T-helper 1 cell treated with Interleukin-12 subunit alpha and Interleukin-12 subunit beta and Interleukin-4 antibody, amounts not matched to agents 30 μg/mL and 1 μg/mL, for 36 hours (primary cell): ENCODE measurements at regions not wholly inside any gene's neighbourhood (a gene's known extent, or its start where the extent isn't known, plus 50 kb on each side); places are given as distances from the start of the nearest gene placed in this dataset.

Experiments
- H3K27ac Mint-ChIP-seq: one replicate; pipeline ENCODE4 v1.8.0; 2021; ENCODE audit warnings: mild to moderate bottlenecking, mixed read lengths
- H3K27me3 Mint-ChIP-seq: one replicate; pipeline ENCODE4 v1.8.0; 2021; ENCODE audit warnings: low read depth, mixed read lengths
- H3K36me3 Mint-ChIP-seq: one replicate; pipeline ENCODE4 v1.8.0; 2021; ENCODE audit warnings: low read depth, mixed read lengths
- H3K4me1 Mint-ChIP-seq: one replicate; pipeline ENCODE4 v1.8.0; 2021; ENCODE audit warnings: low read depth, mixed read lengths
- H3K4me3 Mint-ChIP-seq: one replicate; pipeline ENCODE4 v1.8.0; 2021; ENCODE audit warnings: mild to moderate bottlenecking, moderate library complexity, mixed read lengths
- H3K9me3 Mint-ChIP-seq: one replicate; pipeline ENCODE4 v1.8.0; 2021; ENCODE audit warnings: mixed read lengths

DNA sequence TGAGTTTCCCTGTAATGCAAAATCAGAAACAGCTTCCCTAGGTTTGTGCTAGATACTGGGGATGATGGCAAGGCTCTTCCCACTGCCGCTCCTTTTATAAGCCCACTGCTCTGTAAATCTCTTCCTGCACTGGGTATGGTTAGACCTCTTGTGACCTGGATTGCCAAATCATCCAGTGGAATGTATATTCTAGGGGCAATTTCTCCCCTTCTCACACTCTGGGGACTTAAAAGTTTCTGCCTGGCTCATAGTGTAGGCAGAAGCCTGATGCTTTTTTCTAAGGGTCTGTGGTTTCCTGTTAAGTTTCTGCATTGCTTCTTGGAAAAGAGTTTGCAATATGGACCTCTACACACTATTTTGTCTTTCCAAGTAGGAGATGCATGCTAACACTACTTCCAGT is 1582.0 kb upstream of the PCDH20 start:
- Mint-ChIP-seq H3K27ac (no peak overlapping the region), H3K9me3 (peaks cover 21% of the 10 kb centered on the region), H3K36me3 (no peaks in the 10 kb centered on the region), H3K4me3 (no peak overlapping the region), H3K27me3 (no peaks in the 10 kb centered on the region), H3K4me1 (no peaks in the 10 kb centered on the region)

DNA sequence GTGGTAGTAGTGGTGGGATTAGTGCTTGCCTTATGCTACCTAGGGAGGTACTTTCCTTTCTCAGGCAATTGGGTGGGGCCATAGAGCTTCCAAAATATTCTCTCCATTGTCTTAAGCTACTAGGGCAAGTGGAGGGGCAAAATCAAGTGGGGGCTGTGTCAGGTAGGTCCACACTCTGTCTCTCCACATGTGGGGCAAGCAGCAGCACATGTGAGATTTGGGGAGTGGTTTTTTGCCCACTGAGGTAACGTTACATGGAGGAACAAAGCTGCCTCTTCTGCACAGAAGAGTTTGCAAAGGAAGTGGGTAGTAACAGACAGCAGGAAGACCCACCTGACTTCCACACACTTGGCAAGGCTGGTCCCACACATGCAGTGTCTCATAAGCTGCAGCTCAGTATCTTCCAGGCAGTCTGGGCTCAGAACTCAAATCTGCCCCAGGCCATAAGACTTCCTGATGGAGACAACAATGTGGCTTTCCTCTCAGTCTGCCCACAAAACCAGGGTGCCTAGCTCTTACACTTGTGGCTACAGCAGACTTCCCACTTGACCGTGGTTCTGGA is 1581.5 kb upstream of the PCDH20 start:
- Mint-ChIP-seq H3K4me3 (no peak overlapping the region), H3K27ac (no peak overlapping the region)

DNA sequence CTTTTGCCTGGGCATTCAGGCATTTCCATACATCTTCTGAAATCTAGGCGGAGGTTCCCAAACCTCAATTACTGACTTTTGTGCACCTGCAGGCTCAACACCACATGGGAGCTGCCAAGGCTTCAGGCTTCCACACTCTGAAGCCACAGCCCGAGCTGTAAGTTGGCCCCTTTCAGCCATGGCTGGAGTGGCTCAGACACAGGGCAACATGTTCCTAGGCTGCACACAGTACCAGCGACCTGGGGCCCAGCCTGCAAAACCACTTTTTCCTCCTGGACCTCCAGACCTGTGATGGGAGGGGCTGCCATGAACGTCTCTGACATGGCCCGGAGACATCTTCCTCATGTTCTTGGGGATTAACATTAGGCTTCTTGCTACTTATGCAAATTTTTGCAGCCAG is 1558.2 kb upstream of the PCDH20 start:
- H3K36me3 Mint-ChIP-seq, result no peaks in the 10 kb centered on the region
- no peak overlapping the region for H3K4me3 Mint-ChIP-seq
- H3K27me3 Mint-ChIP-seq, result no peaks in the 10 kb centered on the region
- H3K9me3 Mint-ChIP-seq, result peaks cover 4% of the 10 kb centered on the region
- H3K27ac Mint-ChIP-seq, result no peak overlapping the region
- no peaks in the 10 kb centered on the region for H3K4me1 Mint-ChIP-seq

More for the DNA sequence above, 1581.5 kb upstream of the PCDH20 start:
- Mint-ChIP-seq H3K27me3 (no peaks in the 10 kb centered on the region), H3K4me1 (no peaks in the 10 kb centered on the region), H3K36me3 (no peaks in the 10 kb centered on the region), H3K9me3 (peaks cover 15% of the 10 kb centered on the region)

DNA sequence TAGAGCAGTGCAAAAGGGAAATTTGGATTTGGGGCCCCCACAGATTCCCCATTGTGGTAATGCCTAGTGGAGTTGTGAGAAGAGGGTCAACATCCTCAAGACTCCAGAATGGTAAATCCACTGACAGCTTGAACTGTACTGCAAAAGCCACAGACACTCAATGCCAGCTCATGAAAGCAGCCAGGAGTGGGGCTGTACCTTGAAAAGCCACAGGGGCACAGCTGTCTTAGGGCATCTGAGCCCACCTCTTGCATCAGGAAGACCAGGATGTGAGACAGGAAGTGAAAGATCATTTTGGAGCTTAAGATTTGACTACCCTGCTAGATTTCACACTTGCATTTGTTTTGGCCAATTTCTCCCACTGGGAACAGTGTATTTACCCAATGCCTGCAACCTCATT is 1548.9 kb upstream of the PCDH20 start:
- no peak overlapping the region for H3K27ac Mint-ChIP-seq
- no peaks in the 10 kb centered on the region for H3K4me1 Mint-ChIP-seq
- peaks cover 19% of the 10 kb centered on the region for H3K9me3 Mint-ChIP-seq
- H3K4me3 Mint-ChIP-seq, result no peak overlapping the region
- H3K36me3 Mint-ChIP-seq, result no peaks in the 10 kb centered on the region
- no peaks in the 10 kb centered on the region for H3K27me3 Mint-ChIP-seq

DNA sequence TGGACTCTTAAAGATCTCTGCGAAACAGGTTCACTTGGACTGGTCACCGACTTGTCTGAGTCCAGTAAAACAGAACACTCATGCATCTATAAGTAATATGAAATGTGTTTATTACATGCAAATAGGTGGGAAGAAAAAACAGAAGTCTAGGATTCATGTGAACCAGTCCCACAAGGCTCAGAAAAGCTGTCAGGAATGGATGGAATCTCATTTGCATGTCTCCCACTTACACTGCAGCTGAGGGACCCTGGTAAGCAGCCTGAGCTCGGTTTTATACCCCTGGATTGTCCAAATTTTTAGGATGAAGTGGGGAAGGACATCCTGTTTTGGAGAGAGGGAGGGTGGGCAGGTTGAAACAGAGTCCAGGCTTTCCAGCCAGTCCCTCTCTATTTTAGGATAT is 1545.1 kb upstream of the PCDH20 start:
- Mint-ChIP-seq H3K36me3 (no peaks in the 10 kb centered on the region), H3K27ac (no peak overlapping the region), H3K27me3 (no peaks in the 10 kb centered on the region), H3K4me3 (no peak overlapping the region), H3K9me3 (peaks cover 19% of the 10 kb centered on the region), H3K4me1 (no peaks in the 10 kb centered on the region)

DNA sequence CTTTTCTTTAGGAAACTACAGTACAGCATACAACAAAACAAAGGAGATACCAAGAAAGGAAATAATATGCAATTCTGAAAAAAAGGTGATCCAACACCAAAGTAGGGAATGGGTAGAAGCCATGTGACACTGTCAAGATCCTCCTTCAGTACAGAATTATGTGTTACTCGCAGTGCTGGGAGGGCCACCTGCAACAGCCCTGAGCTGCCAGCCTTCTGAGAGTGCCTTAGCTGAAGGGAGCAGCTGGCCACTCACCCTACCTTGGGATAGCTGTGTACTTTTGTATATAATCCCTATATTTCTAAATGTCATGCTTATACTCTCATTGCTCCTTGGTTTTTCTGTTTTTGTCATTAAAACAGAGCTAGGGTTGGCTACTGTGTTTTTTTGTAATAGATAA is 1518.2 kb upstream of the PCDH20 start:
- Mint-ChIP-seq H3K4me1 (no peaks in the 10 kb centered on the region), H3K27me3 (no peaks in the 10 kb centered on the region), H3K9me3 (no peaks in the 10 kb centered on the region), H3K27ac (no peak overlapping the region), H3K36me3 (no peaks in the 10 kb centered on the region), H3K4me3 (no peak overlapping the region)

DNA sequence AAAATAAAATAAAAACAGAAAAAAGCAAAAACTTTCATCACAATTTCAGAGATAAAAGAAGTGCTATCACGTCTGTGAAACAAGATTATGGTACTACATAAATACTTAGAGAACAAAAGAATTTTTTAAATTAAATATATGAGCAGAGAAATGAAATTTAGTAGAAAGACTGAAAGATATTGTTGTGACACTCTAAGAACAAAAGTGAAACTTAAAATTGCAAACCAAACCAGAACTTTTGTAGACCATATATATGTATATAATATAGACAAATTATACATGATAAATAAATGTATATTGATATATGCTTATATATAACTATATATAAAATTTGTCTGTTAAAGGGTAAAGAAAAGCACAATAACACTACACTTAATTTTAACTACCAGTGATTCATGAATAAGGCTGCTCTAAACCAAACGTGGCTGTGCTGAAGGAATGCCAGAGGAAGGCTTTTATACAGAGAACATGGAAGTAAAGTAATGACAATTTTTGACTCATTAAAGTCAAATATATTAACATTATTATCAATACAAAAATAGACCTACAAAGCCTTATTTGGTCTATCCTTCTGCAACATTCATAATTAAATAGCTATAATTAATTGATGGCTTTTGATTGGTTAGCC is 1516.7 kb upstream of the PCDH20 start:
- Mint-ChIP-seq H3K27me3 (no peaks in the 10 kb centered on the region), H3K4me1 (no peaks in the 10 kb centered on the region), H3K4me3 (no peak overlapping the region), H3K27ac (no peak overlapping the region), H3K9me3 (no peaks in the 10 kb centered on the region), H3K36me3 (no peaks in the 10 kb centered on the region)

DNA sequence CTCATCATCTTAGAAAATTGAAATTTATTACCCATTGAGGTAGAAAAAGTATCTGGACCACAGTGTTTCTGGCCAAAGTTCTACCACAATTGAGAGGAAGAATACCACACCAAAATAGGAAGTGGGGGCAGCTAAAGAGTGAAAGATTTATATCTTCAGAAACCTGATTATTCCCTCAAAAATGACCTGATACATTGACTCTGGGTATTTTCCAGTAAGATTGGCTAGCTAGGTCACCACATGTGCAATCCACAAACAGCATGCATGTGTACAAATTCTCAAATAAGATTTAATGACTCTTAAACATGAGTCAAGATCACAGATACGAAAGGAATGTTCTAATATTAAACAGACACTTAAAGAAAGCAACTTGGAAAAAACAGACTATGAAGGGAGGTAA is 1516.2 kb upstream of the PCDH20 start:
- H3K4me3 Mint-ChIP-seq, result no peak overlapping the region
- H3K9me3 Mint-ChIP-seq, result no peaks in the 10 kb centered on the region
- H3K27ac Mint-ChIP-seq, result no peak overlapping the region
- no peaks in the 10 kb centered on the region for H3K4me1 Mint-ChIP-seq
- H3K36me3 Mint-ChIP-seq, result no peaks in the 10 kb centered on the region
- H3K27me3 Mint-ChIP-seq, result no peaks in the 10 kb centered on the region

DNA sequence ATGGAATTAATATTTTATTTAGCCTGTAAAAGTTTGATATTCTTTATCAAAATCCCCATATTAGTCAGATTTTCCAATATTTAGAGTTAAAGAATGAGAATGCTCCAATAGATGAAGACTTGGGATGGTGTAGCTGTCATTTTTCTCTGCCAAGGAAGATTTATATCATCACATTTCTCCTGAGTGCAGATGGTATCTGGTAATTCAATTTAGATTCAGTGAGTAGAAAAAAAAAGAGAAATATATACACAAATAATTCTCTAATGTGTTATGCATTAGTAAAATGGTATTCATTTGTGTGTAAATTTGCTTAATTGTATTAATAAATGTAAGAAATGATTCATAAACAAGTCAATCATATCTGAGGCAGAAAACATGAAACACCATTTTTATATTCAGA is 1508.7 kb upstream of the PCDH20 start:
- Mint-ChIP-seq H3K27me3 (no peaks in the 10 kb centered on the region), H3K36me3 (no peaks in the 10 kb centered on the region), H3K9me3 (peaks cover 3% of the 10 kb centered on the region), H3K4me1 (no peaks in the 10 kb centered on the region), H3K4me3 (no peak overlapping the region), H3K27ac (no peak overlapping the region)

DNA sequence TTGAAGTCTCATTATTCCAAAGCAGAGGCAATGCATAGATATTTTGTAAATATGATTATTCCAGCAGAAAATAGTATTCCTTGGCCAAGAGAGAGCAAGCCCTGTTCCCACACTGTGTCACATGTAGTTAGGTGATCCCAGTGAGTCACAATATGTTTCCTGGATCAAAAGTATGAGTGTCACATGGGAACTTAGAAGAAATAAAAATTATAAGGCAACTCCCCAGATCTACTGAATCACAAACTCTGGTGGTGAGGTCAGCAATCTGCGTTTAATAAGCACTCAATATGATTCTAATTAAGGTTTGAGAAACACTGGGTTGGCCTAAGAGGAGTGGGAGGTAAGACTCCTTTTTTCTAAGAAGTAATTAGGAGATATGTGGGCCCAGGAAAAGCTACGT is 1504.5 kb upstream of the PCDH20 start:
- no peak overlapping the region for H3K4me3 Mint-ChIP-seq
- H3K27ac Mint-ChIP-seq, result no peak overlapping the region
- no peaks in the 10 kb centered on the region for H3K4me1 Mint-ChIP-seq
- H3K27me3 Mint-ChIP-seq, result no peaks in the 10 kb centered on the region
- H3K9me3 Mint-ChIP-seq, result no peaks in the 10 kb centered on the region
- no peaks in the 10 kb centered on the region for H3K36me3 Mint-ChIP-seq

DNA sequence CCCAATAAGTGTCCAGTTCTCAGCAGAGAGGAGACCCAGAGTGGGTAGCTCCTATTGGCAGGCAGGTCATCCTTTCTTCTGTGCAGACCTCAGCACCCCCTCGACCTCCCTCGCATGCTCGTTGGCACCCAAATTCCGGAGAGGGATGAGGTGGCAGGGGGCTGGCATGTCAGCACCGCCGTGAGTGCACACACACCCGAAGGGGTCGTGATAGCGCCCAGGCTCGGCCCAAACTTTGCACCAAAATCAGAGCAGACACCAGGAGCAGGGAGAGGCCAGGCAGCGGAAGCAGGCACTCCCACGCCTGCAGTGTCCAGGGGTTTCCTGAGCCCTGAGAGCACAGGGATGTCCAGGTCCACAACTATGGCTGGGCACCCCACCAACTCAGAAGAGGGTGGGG is 1503.8 kb upstream of the PCDH20 start:
- H3K27me3 Mint-ChIP-seq, result no peaks in the 10 kb centered on the region
- H3K4me3 Mint-ChIP-seq, result no peak overlapping the region
- H3K27ac Mint-ChIP-seq, result no peak overlapping the region
- H3K9me3 Mint-ChIP-seq, result no peaks in the 10 kb centered on the region
- no peaks in the 10 kb centered on the region for H3K4me1 Mint-ChIP-seq
- no peaks in the 10 kb centered on the region for H3K36me3 Mint-ChIP-seq

DNA sequence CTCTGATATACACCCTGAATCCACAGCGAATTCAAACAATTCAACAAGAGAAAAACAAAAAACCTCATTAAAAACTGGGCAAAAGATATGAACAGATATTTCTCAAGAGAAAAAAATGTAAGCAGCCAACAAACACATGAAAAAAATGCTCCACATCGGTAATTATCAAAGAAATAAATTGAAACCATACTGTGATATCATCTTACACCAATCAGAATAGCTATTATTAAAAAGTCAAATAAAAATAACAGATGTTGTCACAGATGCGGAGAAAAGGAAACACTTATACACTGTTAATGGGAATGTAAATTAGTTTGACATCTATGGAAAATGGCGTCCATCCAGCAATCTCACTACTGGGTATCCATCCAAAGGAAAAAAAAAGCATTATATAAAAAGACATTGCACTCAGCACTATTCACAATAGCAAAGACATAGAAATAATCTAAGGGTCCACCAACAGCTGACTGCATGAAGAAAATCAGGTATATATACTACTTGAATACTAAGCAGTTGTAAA is 1495.0 kb upstream of the PCDH20 start:
- Mint-ChIP-seq H3K9me3 (no peaks in the 10 kb centered on the region), H3K4me1 (no peaks in the 10 kb centered on the region), H3K36me3 (no peaks in the 10 kb centered on the region), H3K27me3 (no peaks in the 10 kb centered on the region), H3K4me3 (no peak overlapping the region), H3K27ac (no peak overlapping the region)

DNA sequence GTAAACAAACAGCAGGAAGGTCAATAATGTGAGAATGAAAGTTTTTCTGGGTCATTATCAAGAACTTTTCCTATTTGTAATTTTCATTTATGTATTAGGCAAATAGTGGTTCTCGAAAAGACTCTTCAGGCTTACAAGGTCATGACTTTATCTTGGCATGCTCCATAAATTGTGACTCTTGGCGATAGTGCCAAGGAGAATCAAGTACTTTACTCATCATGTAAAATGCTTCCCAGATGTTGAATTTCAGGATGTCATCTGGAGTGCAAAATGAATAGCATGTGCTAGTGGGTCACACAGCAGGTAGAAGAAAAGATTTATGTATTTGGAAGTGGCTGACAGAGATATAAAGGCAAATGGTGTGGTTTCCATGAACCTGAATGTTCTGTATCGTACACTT is 1492.7 kb upstream of the PCDH20 start:
- Mint-ChIP-seq H3K27me3 (no peaks in the 10 kb centered on the region), H3K9me3 (no peaks in the 10 kb centered on the region), H3K36me3 (no peaks in the 10 kb centered on the region), H3K27ac (no peak overlapping the region), H3K4me1 (no peaks in the 10 kb centered on the region), H3K4me3 (no peak overlapping the region)

DNA sequence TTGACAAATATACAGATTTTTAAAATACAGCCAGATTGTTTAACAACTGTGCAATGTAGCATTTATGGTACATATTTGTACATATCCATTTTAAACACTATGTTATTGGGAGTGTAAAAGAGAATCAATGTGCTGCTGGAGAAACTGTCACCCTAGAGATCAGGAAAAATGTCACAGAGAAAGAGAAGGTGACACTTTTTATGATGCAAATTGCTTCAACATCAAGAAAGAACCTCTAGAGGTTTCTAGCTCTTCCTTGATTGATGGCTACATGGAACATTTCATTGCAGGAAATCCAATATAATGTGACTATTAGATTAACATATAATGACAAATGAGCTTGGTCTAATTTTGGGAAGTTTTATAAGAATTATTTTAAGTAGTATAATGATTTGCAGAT is 1491.2 kb upstream of the PCDH20 start:
- Mint-ChIP-seq H3K27me3 (no peaks in the 10 kb centered on the region), H3K27ac (no peak overlapping the region), H3K4me1 (no peaks in the 10 kb centered on the region), H3K36me3 (no peaks in the 10 kb centered on the region), H3K9me3 (no peaks in the 10 kb centered on the region), H3K4me3 (no peak overlapping the region)

DNA sequence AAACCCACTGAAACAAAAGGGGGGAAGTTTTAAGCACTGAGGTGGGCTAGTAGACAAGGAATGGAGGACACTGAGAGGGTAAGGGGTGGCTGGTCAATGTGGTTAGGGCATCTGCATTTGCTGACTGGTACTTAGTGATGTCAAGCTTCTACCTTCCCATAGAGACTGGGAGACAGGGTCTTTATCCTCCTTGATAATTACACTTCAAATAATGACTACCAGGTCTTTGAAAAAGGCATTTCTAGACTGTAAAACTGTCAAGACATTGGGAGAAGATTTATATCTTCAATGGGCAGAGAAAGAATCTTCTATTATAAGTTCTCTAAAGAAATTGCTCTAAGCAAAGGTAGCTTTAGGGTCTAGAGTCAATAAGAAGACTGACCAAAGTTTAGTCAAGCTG is 1490.8 kb upstream of the PCDH20 start:
- no peaks in the 10 kb centered on the region for H3K4me1 Mint-ChIP-seq
- H3K27ac Mint-ChIP-seq, result no peak overlapping the region
- peaks cover under 1% of the 10 kb centered on the region for H3K9me3 Mint-ChIP-seq
- H3K36me3 Mint-ChIP-seq, result no peaks in the 10 kb centered on the region
- H3K27me3 Mint-ChIP-seq, result no peaks in the 10 kb centered on the region
- no peak overlapping the region for H3K4me3 Mint-ChIP-seq

DNA sequence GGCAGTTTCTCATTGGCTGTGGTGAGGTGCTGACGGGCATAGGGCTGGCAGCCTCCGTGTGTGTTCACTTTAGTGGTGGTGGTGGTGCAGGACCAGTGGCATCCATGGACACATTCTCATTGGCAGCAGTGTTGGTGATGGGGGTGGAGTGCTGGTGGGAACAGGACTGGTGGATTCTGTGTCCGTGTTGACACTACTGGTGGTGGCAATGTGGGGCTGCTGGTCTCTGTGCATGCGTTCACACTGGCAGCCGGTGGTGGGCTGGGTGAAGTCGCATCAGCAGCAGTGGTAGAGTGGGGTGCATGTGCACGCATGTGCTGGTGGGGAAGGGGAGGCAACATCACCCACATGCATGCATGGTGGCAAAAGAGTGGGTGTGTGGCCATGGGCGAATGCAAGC is 1471.4 kb upstream of the PCDH20 start:
- peaks cover 16% of the 10 kb centered on the region for H3K9me3 Mint-ChIP-seq
- no peak overlapping the region for H3K4me3 Mint-ChIP-seq
- H3K27ac Mint-ChIP-seq, result no peak overlapping the region
- no peaks in the 10 kb centered on the region for H3K36me3 Mint-ChIP-seq
- no peaks in the 10 kb centered on the region for H3K4me1 Mint-ChIP-seq
- no peaks in the 10 kb centered on the region for H3K27me3 Mint-ChIP-seq
